Neural cell (in vitro differentiated cells): ENCODE measurements at regions not wholly inside any gene's neighbourhood (a gene's known extent, or its start where the extent isn't known, plus 50 kb on each side); places are given as distances from the start of the nearest gene placed in this dataset.

ENCODE experiments used
- H2AFZ ChIP-seq: fragments of 200-600, 300-800 bp; sonication (generic), shearing (Covaris generic); 2 replicates; pipeline ENCODE4 v1.6.0; 2014; ENCODE audit warnings: low read depth, mild to moderate bottlenecking, antibody characterized with exemption, low read length, moderate library complexity
- H3F3A ChIP-seq: fragments of 200-600 bp; shearing (Covaris generic); 2 replicates; pipeline ENCODE4 v1.6.1; 2016; ENCODE audit warnings: mild to moderate bottlenecking, moderate library complexity, mixed read lengths, antibody characterized with exemption, low read length; ENCODE audit not compliant: insufficient read depth, poor library complexity, severe bottlenecking
- H3K27ac ChIP-seq: fragments of 200-600, 300-800 bp; sonication (generic), shearing (Covaris generic); 2 replicates; pipeline ENCODE4 v1.5.1; 2014; ENCODE audit warnings: mild to moderate bottlenecking, low read length, moderate library complexity
- H3K27me3 ChIP-seq: fragments of 300-800, 200-600 bp; sonication (generic), shearing (Covaris generic); 2 replicates; pipeline ENCODE4 v1.6.0; 2014; ENCODE audit warnings: mild to moderate bottlenecking, low read depth, low read length, moderate library complexity; ENCODE audit not compliant: insufficient read depth
- H3K36me3 ChIP-seq: fragments of 300-800, 200-600 bp; sonication (generic), shearing (Covaris generic); 2 replicates; pipeline ENCODE4 v1.5.1; 2014; ENCODE audit warnings: mild to moderate bottlenecking, antibody characterized with exemption, low read length, moderate library complexity; ENCODE audit not compliant: insufficient read depth
- H3K4me2 ChIP-seq: fragments of 300-800, 200-600 bp; sonication (generic), shearing (Covaris generic); 2 replicates; pipeline ENCODE4 v1.6.0; 2014; ENCODE audit warnings: mild to moderate bottlenecking, low read length
- H3K4me3 ChIP-seq: fragments of 300-800, 200-600 bp; sonication (generic), shearing (Covaris generic); 2 replicates; pipeline ENCODE4 v1.5.1; 2014; ENCODE audit warnings: mild to moderate bottlenecking, low read length, moderate library complexity
- H3K79me2 ChIP-seq: fragments of 200-600 bp; shearing (Covaris generic); replicated peaks from 2 replicates; pipeline ENCODE4 v1.6.0; 2014; ENCODE audit warnings: mild to moderate bottlenecking, low read length, moderate library complexity; ENCODE audit not compliant: insufficient read depth
- H3K9ac ChIP-seq: fragments of 300-800, 200-600 bp; sonication (generic), shearing (Covaris generic); 2 replicates; pipeline ENCODE4 v1.6.1; 2016; ENCODE audit warnings: mild to moderate bottlenecking, low read length, mixed read lengths
- H3K9me2 ChIP-seq: fragments of 200-600 bp; shearing (Covaris generic); 2 replicates; pipeline ENCODE4 v1.6.1; 2016; ENCODE audit warnings: mild to moderate bottlenecking, low read length, mixed read lengths; ENCODE audit not compliant: insufficient read depth
- H3K9me3 ChIP-seq: fragments of 200-600, 300-800 bp; sonication (generic), shearing (Covaris generic); 2 replicates; pipeline ENCODE4 v1.6.1; 2016; ENCODE audit warnings: mild to moderate bottlenecking, mixed run types, low read length, moderate library complexity, mixed read lengths
- H4K20me1 ChIP-seq: fragments of 200-600 bp; shearing (Covaris generic); 2 replicates; pipeline ENCODE4 v1.6.1; 2016; ENCODE audit warnings: mild to moderate bottlenecking, mixed run types; ENCODE audit not compliant: insufficient read depth
- EP300 ChIP-seq: fragments of 450-650 bp; conservative IDR thresholded peaks from 2 replicates; pipeline ENCODE4 v1.6.1; 2014; ENCODE audit warnings: antibody characterized with exemption, mild to moderate bottlenecking, moderate library complexity; ENCODE audit not compliant: poor library complexity, severe bottlenecking
- EZH2 ChIP-seq: fragments of 200-600, 300-800 bp; shearing (Covaris generic), sonication (generic); IDR thresholded peaks from 2 replicates; pipeline ENCODE4 v1.6.1; 2014; ENCODE audit warnings: antibody characterized with exemption, low read length, borderline replicate concordance, mild to moderate bottlenecking; ENCODE audit not compliant: insufficient read depth, poor library complexity, severe bottlenecking
- MXI1 ChIP-seq: fragments of 450-650 bp; conservative IDR thresholded peaks from 2 replicates; pipeline ENCODE4 v1.6.1; 2014; ENCODE audit warnings: antibody characterized with exemption, mild to moderate bottlenecking; ENCODE audit not compliant: poor library complexity, severe bottlenecking
- POLR2AphosphoS5 ChIP-seq: IDR thresholded peaks from 2 replicates; pipeline ENCODE4 v1.6.1; 2012
- RAD21 ChIP-seq: fragments of 450-650 bp; conservative IDR thresholded peaks from 2 replicates; pipeline ENCODE4 v1.6.1; 2014; ENCODE audit warnings: antibody characterized with exemption, mild to moderate bottlenecking, moderate library complexity
- SMC3 ChIP-seq: fragments of 450-650 bp; conservative IDR thresholded peaks from 2 replicates; pipeline ENCODE4 v1.6.1; 2014; ENCODE audit warnings: antibody characterized with exemption, mild to moderate bottlenecking, moderate library complexity; ENCODE audit not compliant: poor library complexity
- TAF1 ChIP-seq: IDR thresholded peaks from 2 replicates; pipeline ENCODE4 v1.6.1; 2012; ENCODE audit warnings: low read depth
- TF ChIP-seq, protein P1 (sequence below): fragments of 450-650 bp; IDR thresholded peaks from 2 replicates; pipeline ENCODE4 v1.5.1; 2014; ENCODE audit warnings: antibody characterized with exemption, mild to moderate bottlenecking, moderate library complexity; ENCODE audit not compliant: poor library complexity, severe bottlenecking
- TF ChIP-seq, protein P2 (sequence below): IDR thresholded peaks from 2 replicates; pipeline ENCODE4 v1.6.1; 2012; ENCODE audit warnings: borderline replicate concordance

DNA sequence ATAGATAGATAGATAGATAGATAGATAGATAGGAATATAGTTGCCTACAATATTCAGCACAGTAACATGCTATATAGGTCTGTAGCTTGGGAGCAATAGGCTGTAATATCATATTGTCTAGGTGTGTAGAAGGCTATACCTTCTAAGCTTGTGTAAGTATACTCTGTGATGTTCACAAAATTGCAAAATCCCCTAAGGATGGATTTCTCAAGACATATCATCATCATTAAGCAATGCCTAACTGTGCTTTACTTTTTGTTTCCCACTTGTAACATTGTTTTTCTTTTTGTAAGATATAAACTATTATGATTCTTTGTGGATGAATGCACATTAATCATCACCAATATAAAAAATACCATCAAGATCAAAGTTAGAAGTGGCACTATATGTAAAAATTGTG lies 1905.6 kb downstream of the NCAM2 start:
- no peak overlapping the region for H3K9ac ChIP-seq
- no peaks in the 10 kb centered on the region for H3K9me3 ChIP-seq
- H3K36me3 ChIP-seq: no peaks in the 10 kb centered on the region
- H4K20me1 ChIP-seq: no peaks in the 10 kb centered on the region
- H2AFZ ChIP-seq: no peak overlapping the region
- H3K79me2 ChIP-seq: no peaks in the 10 kb centered on the region
- H3K27ac ChIP-seq: no peak overlapping the region
- TF ChIP-seq SMC3 (no peak), EZH2 (no peak), TAF1 (no peak), MXI1 (no peak), POLR2AphosphoS5 (no peak), EP300 (no peak), RAD21 (no peak)
- TF ChIP-seq, protein P1, sequence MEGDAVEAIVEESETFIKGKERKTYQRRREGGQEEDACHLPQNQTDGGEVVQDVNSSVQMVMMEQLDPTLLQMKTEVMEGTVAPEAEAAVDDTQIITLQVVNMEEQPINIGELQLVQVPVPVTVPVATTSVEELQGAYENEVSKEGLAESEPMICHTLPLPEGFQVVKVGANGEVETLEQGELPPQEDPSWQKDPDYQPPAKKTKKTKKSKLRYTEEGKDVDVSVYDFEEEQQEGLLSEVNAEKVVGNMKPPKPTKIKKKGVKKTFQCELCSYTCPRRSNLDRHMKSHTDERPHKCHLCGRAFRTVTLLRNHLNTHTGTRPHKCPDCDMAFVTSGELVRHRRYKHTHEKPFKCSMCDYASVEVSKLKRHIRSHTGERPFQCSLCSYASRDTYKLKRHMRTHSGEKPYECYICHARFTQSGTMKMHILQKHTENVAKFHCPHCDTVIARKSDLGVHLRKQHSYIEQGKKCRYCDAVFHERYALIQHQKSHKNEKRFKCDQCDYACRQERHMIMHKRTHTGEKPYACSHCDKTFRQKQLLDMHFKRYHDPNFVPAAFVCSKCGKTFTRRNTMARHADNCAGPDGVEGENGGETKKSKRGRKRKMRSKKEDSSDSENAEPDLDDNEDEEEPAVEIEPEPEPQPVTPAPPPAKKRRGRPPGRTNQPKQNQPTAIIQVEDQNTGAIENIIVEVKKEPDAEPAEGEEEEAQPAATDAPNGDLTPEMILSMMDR: no peak
- TF ChIP-seq, protein P2, sequence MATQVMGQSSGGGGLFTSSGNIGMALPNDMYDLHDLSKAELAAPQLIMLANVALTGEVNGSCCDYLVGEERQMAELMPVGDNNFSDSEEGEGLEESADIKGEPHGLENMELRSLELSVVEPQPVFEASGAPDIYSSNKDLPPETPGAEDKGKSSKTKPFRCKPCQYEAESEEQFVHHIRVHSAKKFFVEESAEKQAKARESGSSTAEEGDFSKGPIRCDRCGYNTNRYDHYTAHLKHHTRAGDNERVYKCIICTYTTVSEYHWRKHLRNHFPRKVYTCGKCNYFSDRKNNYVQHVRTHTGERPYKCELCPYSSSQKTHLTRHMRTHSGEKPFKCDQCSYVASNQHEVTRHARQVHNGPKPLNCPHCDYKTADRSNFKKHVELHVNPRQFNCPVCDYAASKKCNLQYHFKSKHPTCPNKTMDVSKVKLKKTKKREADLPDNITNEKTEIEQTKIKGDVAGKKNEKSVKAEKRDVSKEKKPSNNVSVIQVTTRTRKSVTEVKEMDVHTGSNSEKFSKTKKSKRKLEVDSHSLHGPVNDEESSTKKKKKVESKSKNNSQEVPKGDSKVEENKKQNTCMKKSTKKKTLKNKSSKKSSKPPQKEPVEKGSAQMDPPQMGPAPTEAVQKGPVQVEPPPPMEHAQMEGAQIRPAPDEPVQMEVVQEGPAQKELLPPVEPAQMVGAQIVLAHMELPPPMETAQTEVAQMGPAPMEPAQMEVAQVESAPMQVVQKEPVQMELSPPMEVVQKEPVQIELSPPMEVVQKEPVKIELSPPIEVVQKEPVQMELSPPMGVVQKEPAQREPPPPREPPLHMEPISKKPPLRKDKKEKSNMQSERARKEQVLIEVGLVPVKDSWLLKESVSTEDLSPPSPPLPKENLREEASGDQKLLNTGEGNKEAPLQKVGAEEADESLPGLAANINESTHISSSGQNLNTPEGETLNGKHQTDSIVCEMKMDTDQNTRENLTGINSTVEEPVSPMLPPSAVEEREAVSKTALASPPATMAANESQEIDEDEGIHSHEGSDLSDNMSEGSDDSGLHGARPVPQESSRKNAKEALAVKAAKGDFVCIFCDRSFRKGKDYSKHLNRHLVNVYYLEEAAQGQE: no peak
- H3K4me2 ChIP-seq: no peak overlapping the region
- no peak overlapping the region for H3K4me3 ChIP-seq
- no peaks in the 10 kb centered on the region for H3F3A ChIP-seq
- no peaks in the 10 kb centered on the region for H3K27me3 ChIP-seq
- H3K9me2 ChIP-seq: no peaks in the 10 kb centered on the region

DNA sequence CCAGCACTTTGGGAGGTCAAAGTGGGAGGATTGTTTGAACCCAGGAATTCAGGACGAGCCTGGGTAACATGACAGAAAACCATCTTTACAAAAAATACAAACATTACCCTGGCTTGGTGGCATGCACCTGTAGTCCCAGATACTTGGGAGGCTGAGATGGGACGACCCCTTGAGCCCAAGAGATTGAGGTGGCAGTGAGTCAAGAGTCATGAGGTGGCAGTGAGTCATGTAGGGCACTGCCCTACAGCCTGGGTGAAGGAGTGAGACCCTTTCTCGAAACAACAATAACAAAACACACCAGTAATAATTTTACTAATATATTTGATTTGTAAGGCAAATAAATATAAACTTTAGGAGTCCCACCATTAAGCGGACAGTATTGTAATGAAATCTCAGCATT lies 1906.2 kb downstream of the NCAM2 start:
- Histone ChIP-seq H3K27ac (no peak overlapping the region), H3F3A (no peaks in the 10 kb centered on the region), H3K27me3 (no peaks in the 10 kb centered on the region), H3K9me2 (no peaks in the 10 kb centered on the region), H3K9me3 (no peaks in the 10 kb centered on the region), H3K36me3 (no peaks in the 10 kb centered on the region), H4K20me1 (no peaks in the 10 kb centered on the region), H2AFZ (no peak overlapping the region), H3K4me2 (no peak overlapping the region), H3K9ac (no peak overlapping the region), H3K79me2 (no peaks in the 10 kb centered on the region), H3K4me3 (no peak overlapping the region)
- TF ChIP-seq EZH2: no peak
- no peak for TF ChIP-seq TAF1
- TF ChIP-seq MXI1: no peak
- TF ChIP-seq EP300: no peak
- TF ChIP-seq, protein P2: no peak
- no peak for TF ChIP-seq RAD21
- TF ChIP-seq, protein P1: no peak
- TF ChIP-seq SMC3: no peak
- no peak for TF ChIP-seq POLR2AphosphoS5
